ENCODE measurements at regions not wholly inside any gene's neighbourhood (a gene's known extent, or its start where the extent isn't known, plus 50 kb on each side); places are given as distances from the start of the nearest gene placed in this dataset.
"Not testable (repeated sequence)": the region's sequence is repeated elsewhere in the genome, so short reads cannot be mapped to it uniquely, and the experiment has no call there.

DNA sequence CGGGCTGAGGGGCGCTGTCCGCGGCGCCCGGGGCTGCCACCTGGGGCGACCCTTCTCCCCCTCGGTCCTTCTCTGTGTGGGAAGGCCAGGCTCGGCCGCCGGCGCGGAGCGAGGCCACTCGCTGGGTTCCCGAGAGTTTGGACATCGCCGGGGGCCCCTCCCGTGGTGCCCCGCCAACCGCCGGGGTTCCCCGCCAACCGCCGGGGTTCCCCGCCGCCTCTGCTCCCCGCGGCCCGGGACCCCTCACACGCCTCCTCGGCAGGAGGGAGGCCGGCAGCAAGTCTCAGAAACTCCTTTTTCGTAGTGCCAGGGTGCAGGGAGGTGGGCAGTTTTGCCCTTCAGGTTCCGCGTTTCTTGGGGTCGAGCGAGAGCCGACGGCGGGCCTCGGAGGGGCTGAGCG, 83.9 kb upstream of the NBPF19 start:
- not testable (repeated sequence) for H3K27ac ChIP-seq (ENCODE audit: low read depth, low read length); H3K4me1 ChIP-seq (ENCODE audit: control insufficient read depth, insufficient read depth, low read length); H3K27me3 Mint-ChIP-seq (ENCODE audit: insufficient read depth); H3K4me1 Mint-ChIP-seq; H3K36me3 ChIP-seq (ENCODE audit: control insufficient read depth, insufficient read depth, low read length); H3K9me3 Mint-ChIP-seq; H3K36me3 Mint-ChIP-seq (ENCODE audit: low read depth); H3K9me3 ChIP-seq (ENCODE audit: control insufficient read depth, low read length); H3K27ac Mint-ChIP-seq; H3K9ac ChIP-seq (ENCODE audit: extremely low read depth, low read length, poor library complexity, severe bottlenecking); DNase-seq; H3K27me3 ChIP-seq (ENCODE audit: control insufficient read depth, insufficient read depth, low read length, poor library complexity, severe bottlenecking); H3K4me3 ChIP-seq (ENCODE audit: low read length)
- no CpG with 5 or more reads among the region's 43 CpGs for WGBS, 2 experiments (ENCODE audit: insufficient coverage in 1 of 2, insufficient read length in 1 of 2)
- H3K4me3 Mint-ChIP-seq, result peak overlapping the region; percentile 61

- not testable (repeated sequence) for H3K9ac ChIP-seq (ENCODE audit: extremely low read depth, low read length, poor library complexity, severe bottlenecking); H3K9me3 ChIP-seq (ENCODE audit: control insufficient read depth, low read length); H3K4me3 Mint-ChIP-seq; H3K27me3 ChIP-seq (ENCODE audit: control insufficient read depth, insufficient read depth, low read length, poor library complexity, severe bottlenecking); H3K4me3 ChIP-seq (ENCODE audit: low read length); H3K27ac Mint-ChIP-seq; H3K4me1 ChIP-seq (ENCODE audit: control insufficient read depth, insufficient read depth, low read length); H3K36me3 Mint-ChIP-seq (ENCODE audit: low read depth); H3K4me1 Mint-ChIP-seq; H3K27ac ChIP-seq (ENCODE audit: low read depth, low read length); H3K27me3 Mint-ChIP-seq (ENCODE audit: insufficient read depth); DNase-seq; H3K9me3 Mint-ChIP-seq; H3K36me3 ChIP-seq (ENCODE audit: control insufficient read depth, insufficient read depth, low read length)
- WGBS, 2 experiments (ENCODE audit: insufficient coverage in 1 of 2, insufficient read length in 1 of 2), result 93% methylated on average over 2 of the region's 2 CpGs; no CpG with 5 or more reads in 1 of the 2 experiments
Measured at GRCh38 chr1:149395802-149396201, 79.0 kb upstream of the NBPF19 start.

- not testable (repeated sequence) for H3K9ac ChIP-seq (ENCODE audit: extremely low read depth, low read length, poor library complexity, severe bottlenecking); H3K36me3 Mint-ChIP-seq (ENCODE audit: low read depth); H3K36me3 ChIP-seq (ENCODE audit: control insufficient read depth, insufficient read depth, low read length); H3K4me3 Mint-ChIP-seq; H3K27me3 ChIP-seq (ENCODE audit: control insufficient read depth, insufficient read depth, low read length, poor library complexity, severe bottlenecking); H3K27me3 Mint-ChIP-seq (ENCODE audit: insufficient read depth); H3K4me1 ChIP-seq (ENCODE audit: control insufficient read depth, insufficient read depth, low read length); H3K9me3 ChIP-seq (ENCODE audit: control insufficient read depth, low read length); H3K4me1 Mint-ChIP-seq; H3K4me3 ChIP-seq (ENCODE audit: low read length); DNase-seq; H3K27ac Mint-ChIP-seq; H3K9me3 Mint-ChIP-seq; H3K27ac ChIP-seq (ENCODE audit: low read depth, low read length)
- WGBS, 2 experiments (ENCODE audit: insufficient coverage in 1 of 2, insufficient read length in 1 of 2), result 95 to 100% methylated on average over 1 to 4 of the region's 6 CpGs
Measured at GRCh38 chr1:149398527-149398926, 76.3 kb upstream of the NBPF19 start.

DNA sequence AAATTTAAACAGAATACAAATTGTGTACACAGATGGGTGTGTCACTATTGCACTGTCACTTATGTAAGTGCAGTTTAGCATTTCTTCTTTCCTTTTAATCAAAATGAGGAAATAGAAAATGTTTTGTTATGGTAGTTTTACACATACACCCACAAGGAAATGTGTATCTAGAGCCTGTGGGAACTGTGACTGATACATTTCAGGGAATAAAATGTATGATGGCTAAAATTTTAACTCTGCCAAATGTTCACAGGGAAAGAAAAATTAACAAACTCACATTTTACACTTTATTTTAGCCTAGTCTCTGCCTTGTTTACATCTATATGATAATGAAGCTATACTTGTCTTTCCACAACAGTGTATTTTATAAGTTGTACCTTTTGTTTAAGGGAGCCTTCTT, 66.4 kb upstream of the NBPF19 start:
- H3K27me3 ChIP-seq (ENCODE audit: control insufficient read depth, insufficient read depth, low read length, poor library complexity, severe bottlenecking); H3K4me1 Mint-ChIP-seq; H3K36me3 ChIP-seq (ENCODE audit: control insufficient read depth, insufficient read depth, low read length); H3K4me1 ChIP-seq (ENCODE audit: control insufficient read depth, insufficient read depth, low read length); H3K27ac Mint-ChIP-seq; H3K4me3 ChIP-seq (ENCODE audit: low read length); H3K27me3 Mint-ChIP-seq (ENCODE audit: insufficient read depth); H3K36me3 Mint-ChIP-seq (ENCODE audit: low read depth); H3K9me3 ChIP-seq (ENCODE audit: control insufficient read depth, low read length); DNase-seq; H3K9ac ChIP-seq (ENCODE audit: extremely low read depth, low read length, poor library complexity, severe bottlenecking); H3K4me3 Mint-ChIP-seq; H3K9me3 Mint-ChIP-seq; H3K27ac ChIP-seq (ENCODE audit: low read depth, low read length): not testable (repeated sequence)

DNA sequence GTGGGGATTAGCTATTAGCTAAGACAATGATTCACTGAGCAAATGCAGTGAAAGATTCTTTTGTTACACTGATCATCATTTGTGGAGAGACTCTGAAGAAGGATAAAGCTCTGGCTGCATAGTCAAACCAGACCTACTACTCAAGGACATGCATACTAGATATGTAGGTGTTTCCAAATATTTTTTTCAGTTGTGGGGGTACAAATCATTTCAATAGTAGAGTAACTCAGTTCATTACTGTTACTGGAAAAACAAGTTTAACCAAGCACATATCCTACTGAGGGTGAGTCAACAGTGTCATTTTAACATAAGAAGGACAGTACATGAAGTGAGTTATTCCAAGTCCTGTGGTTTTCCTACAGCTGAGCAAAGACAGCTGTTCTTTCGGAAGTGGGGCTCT, 59.5 kb upstream of the NBPF19 start:
- H3K4me3 Mint-ChIP-seq; H3K9me3 Mint-ChIP-seq; H3K9ac ChIP-seq (ENCODE audit: extremely low read depth, low read length, poor library complexity, severe bottlenecking); H3K9me3 ChIP-seq (ENCODE audit: control insufficient read depth, low read length); H3K36me3 ChIP-seq (ENCODE audit: control insufficient read depth, insufficient read depth, low read length); H3K4me3 ChIP-seq (ENCODE audit: low read length); DNase-seq; H3K36me3 Mint-ChIP-seq (ENCODE audit: low read depth); H3K27ac Mint-ChIP-seq; H3K27me3 ChIP-seq (ENCODE audit: control insufficient read depth, insufficient read depth, low read length, poor library complexity, severe bottlenecking); H3K27ac ChIP-seq (ENCODE audit: low read depth, low read length); H3K27me3 Mint-ChIP-seq (ENCODE audit: insufficient read depth); H3K4me1 Mint-ChIP-seq; H3K4me1 ChIP-seq (ENCODE audit: control insufficient read depth, insufficient read depth, low read length): not testable (repeated sequence)
- WGBS, 2 experiments (ENCODE audit: insufficient coverage in 1 of 2, insufficient read length in 1 of 2), result no CpG with 5 or more reads among the region's 1 CpG

GRCh38 chr1:149418782-149419181, 56.1 kb upstream of the NBPF19 start:
- not testable (repeated sequence) for H3K4me1 Mint-ChIP-seq; H3K4me3 Mint-ChIP-seq; H3K9me3 ChIP-seq (ENCODE audit: control insufficient read depth, low read length); H3K9ac ChIP-seq (ENCODE audit: extremely low read depth, low read length, poor library complexity, severe bottlenecking); H3K36me3 Mint-ChIP-seq (ENCODE audit: low read depth); H3K27ac ChIP-seq (ENCODE audit: low read depth, low read length); H3K27me3 ChIP-seq (ENCODE audit: control insufficient read depth, insufficient read depth, low read length, poor library complexity, severe bottlenecking); H3K36me3 ChIP-seq (ENCODE audit: control insufficient read depth, insufficient read depth, low read length); H3K27me3 Mint-ChIP-seq (ENCODE audit: insufficient read depth); H3K27ac Mint-ChIP-seq; H3K4me3 ChIP-seq (ENCODE audit: low read length); DNase-seq; H3K4me1 ChIP-seq (ENCODE audit: control insufficient read depth, insufficient read depth, low read length); H3K9me3 Mint-ChIP-seq
- 92 to 94% methylated on average over 3 of the region's 3 CpGs for WGBS, 2 experiments (ENCODE audit: insufficient coverage in 1 of 2, insufficient read length in 1 of 2)

GRCh38 chr1:149423122-149423521, 51.7 kb upstream of the NBPF19 start:
- H3K36me3 ChIP-seq (ENCODE audit: control insufficient read depth, insufficient read depth, low read length); H3K27ac Mint-ChIP-seq; H3K36me3 Mint-ChIP-seq (ENCODE audit: low read depth); H3K4me3 ChIP-seq (ENCODE audit: low read length); H3K9me3 ChIP-seq (ENCODE audit: control insufficient read depth, low read length); H3K27me3 ChIP-seq (ENCODE audit: control insufficient read depth, insufficient read depth, low read length, poor library complexity, severe bottlenecking); H3K27ac ChIP-seq (ENCODE audit: low read depth, low read length); DNase-seq; H3K4me3 Mint-ChIP-seq; H3K9me3 Mint-ChIP-seq; H3K9ac ChIP-seq (ENCODE audit: extremely low read depth, low read length, poor library complexity, severe bottlenecking); H3K4me1 ChIP-seq (ENCODE audit: control insufficient read depth, insufficient read depth, low read length); H3K4me1 Mint-ChIP-seq; H3K27me3 Mint-ChIP-seq (ENCODE audit: insufficient read depth): not testable (repeated sequence)
- 93 to 100% methylated on average over 3 to 4 of the region's 5 CpGs for WGBS, 2 experiments (ENCODE audit: insufficient coverage in 1 of 2, insufficient read length in 1 of 2)
